Suppressor macrophage (primary cell): ENCODE measurements at regions not wholly inside any gene's neighbourhood (a gene's known extent, or its start where the extent isn't known, plus 50 kb on each side); places are given as distances from the start of the nearest gene placed in this dataset.
A peak's percentile ranks its signal among the peaks of the same experiment; 100 is the strongest.

Experiments
- DNase-seq, 4 experiments: peaks; one replicate each; pipeline ENCODE4 v3.0.0-alpha.2; 2020 to 2022

GRCh38 chr6:159479146-159479545 lies 213.9 kb downstream of the SOD2 start:
- DNase-seq: no peak

- DNase-seq: no peak
These were observed 219.4 kb downstream of the SOD2 start for GRCh38 chr6:159473475-159474263.

GRCh38 chr6:159470397-159470796 lies 222.6 kb downstream of the SOD2 start:
- DNase-seq: no peak

- no peak for DNase-seq
These were observed 223.6 kb downstream of the SOD2 start for GRCh38 chr6:159469443-159469842.

- no peak for DNase-seq
These were observed 224.0 kb downstream of the SOD2 start for GRCh38 chr6:159468994-159469393.

- DNase-seq: peak in 1 of 4 experiments; percentile 7
These were observed 225.5 kb downstream of the SOD2 start for GRCh38 chr6:159467473-159468041.

- no peak for DNase-seq
These were observed 226.1 kb downstream of the SOD2 start for GRCh38 chr6:159466926-159467325.

GRCh38 chr6:159464816-159465215 lies 228.2 kb downstream of the SOD2 start:
- DNase-seq: no peak

GRCh38 chr6:159463119-159463829 lies 229.8 kb downstream of the SOD2 start:
- peak in 3 of 4 experiments; percentile 1 to 27 (median 6) for DNase-seq

- DNase-seq: no peak
These were observed 230.6 kb downstream of the SOD2 start for GRCh38 chr6:159462431-159462830.

GRCh38 chr6:159461998-159462397 lies 231.0 kb downstream of the SOD2 start:
- DNase-seq: no peak

- no peak for DNase-seq
These were observed 231.8 kb downstream of the SOD2 start for GRCh38 chr6:159461266-159461665.

- no peak for DNase-seq
These were observed 232.6 kb downstream of the SOD2 start for GRCh38 chr6:159460476-159460875.

- no peak for DNase-seq
These were observed 236.7 kb downstream of the SOD2 start for GRCh38 chr6:159456349-159456748.

- no peak for DNase-seq
These were observed 237.3 kb downstream of the SOD2 start for GRCh38 chr6:159455700-159456274.

- DNase-seq: no peak
These were observed 242.1 kb downstream of the SOD2 start for GRCh38 chr6:159450815-159451465.

GRCh38 chr6:159446340-159446739 lies 246.7 kb downstream of the SOD2 start:
- no peak for DNase-seq

- DNase-seq: no peak
These were observed 247.7 kb downstream of the SOD2 start for GRCh38 chr6:159445351-159445750.

GRCh38 chr6:159444056-159444760 lies 248.8 kb downstream of the SOD2 start:
- no peak for DNase-seq

GRCh38 chr6:159443417-159443920 lies 249.6 kb downstream of the SOD2 start:
- DNase-seq: no peak

GRCh38 chr6:159441704-159441981 lies 251.4 kb downstream of the SOD2 start:
- no peak for DNase-seq
